Medulla oblongata (tissue), 1 donor: ENCODE measurements at regions not wholly inside any gene's neighbourhood (a gene's known extent, or its start where the extent isn't known, plus 50 kb on each side); places are given as distances from the start of the nearest gene placed in this dataset.
A peak's percentile ranks its signal among the peaks of the same experiment; 100 is the strongest.
"Not testable (repeated sequence)": the region's sequence is repeated elsewhere in the genome, so short reads cannot be mapped to it uniquely, and the experiment has no call there.

Source experiments
- DNase-seq: peaks from one replicate; pipeline ENCODE4 v3.0.0-alpha.2; 2015; ENCODE audit errors: extremely low spot score

GRCh38 chr5:143634689-143635088 lies 177.3 kb upstream of the HMHB1 start:
- DNase-seq = no peak

- DNase-seq = no peak
Measured at GRCh38 chr5:143629871-143630659, 181.9 kb upstream of the HMHB1 start.

GRCh38 chr5:143625048-143625447 lies 186.9 kb upstream of the HMHB1 start:
- DNase-seq = not testable (repeated sequence)

- no peak for DNase-seq
Measured at GRCh38 chr5:143624465-143624864, 187.5 kb upstream of the HMHB1 start.

- DNase-seq = no peak
Measured at GRCh38 chr5:143619040-143619439, 192.9 kb upstream of the HMHB1 start.

GRCh38 chr5:143618141-143618540 lies 193.8 kb upstream of the HMHB1 start:
- no peak for DNase-seq

GRCh38 chr5:143614831-143615230 lies 197.1 kb upstream of the HMHB1 start:
- DNase-seq = no peak

- no peak for DNase-seq
Measured at GRCh38 chr5:143613329-143613728, 198.6 kb upstream of the HMHB1 start.

- DNase-seq = no peak
Measured at GRCh38 chr5:143610946-143611345, 201.0 kb upstream of the HMHB1 start.

GRCh38 chr5:143606043-143606752 lies 202.7 kb upstream of the NR3C1 start:
- DNase-seq = no peak

- DNase-seq = peak; percentile 73
Measured at GRCh38 chr5:143605403-143606005, 202.0 kb upstream of the NR3C1 start.

- no peak for DNase-seq
Measured at GRCh38 chr5:143601917-143602333, 198.4 kb upstream of the NR3C1 start.

GRCh38 chr5:143601357-143601756 lies 197.9 kb upstream of the NR3C1 start:
- no peak for DNase-seq

- no peak for DNase-seq
Measured at GRCh38 chr5:143600396-143601075, 197.1 kb upstream of the NR3C1 start.

- no peak for DNase-seq
Measured at GRCh38 chr5:143599474-143599873, 196.0 kb upstream of the NR3C1 start.

- no peak for DNase-seq
Measured at GRCh38 chr5:143596824-143597223, 193.3 kb upstream of the NR3C1 start.

GRCh38 chr5:143594902-143595818 lies 191.7 kb upstream of the NR3C1 start:
- DNase-seq = no peak

- no peak for DNase-seq
Measured at GRCh38 chr5:143593723-143594122, 190.2 kb upstream of the NR3C1 start.

GRCh38 chr5:143592648-143593047 lies 189.2 kb upstream of the NR3C1 start:
- no peak for DNase-seq

- DNase-seq = no peak
Measured at GRCh38 chr5:143588933-143589662, 185.6 kb upstream of the NR3C1 start.
